ENCODE measurements at regions not wholly inside any gene's neighbourhood (a gene's known extent, or its start where the extent isn't known, plus 50 kb on each side); places are given as distances from the start of the nearest gene placed in this dataset.

GRCh38 chr2:72040629-72041571 lies 106.8 kb downstream of the CYP26B1 start:
- TF ChIP-seq CTCF (IDR thresholded peaks at IDR 0.05) (no peak), POLR2A (IDR thresholded peaks at IDR 0.05) (no peak)

Data from heart left ventricle (tissue), 13 donors.